ENCODE measurements at regions not wholly inside any gene's neighbourhood (a gene's known extent, or its start where the extent isn't known, plus 50 kb on each side); places are given as distances from the start of the nearest gene placed in this dataset.

DNA sequence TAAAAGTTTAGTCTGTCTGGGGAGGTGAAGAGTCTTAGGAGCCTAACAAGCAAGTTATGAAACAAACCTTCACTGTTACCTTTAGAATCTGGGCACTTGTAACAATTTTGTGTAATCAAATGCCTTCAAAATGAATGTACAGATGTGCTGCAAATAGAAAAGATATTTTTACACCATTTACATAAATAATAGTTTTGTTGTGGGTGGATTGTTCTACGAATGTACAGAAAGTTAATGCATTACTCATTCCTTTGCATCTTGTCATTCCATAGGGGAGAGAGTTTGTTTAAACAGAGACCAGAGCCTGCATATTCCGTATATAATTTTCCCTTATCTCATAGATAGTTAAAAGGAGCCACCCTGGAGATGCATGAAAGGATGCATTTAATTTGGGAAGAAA is 576.9 kb upstream of the SGCD start:
- TF ChIP-seq CTCF (conservative IDR thresholded peaks at IDR 0.05; ENCODE audit: low read depth, low read length) = no peak
- TF ChIP-seq CHD1 (IDR thresholded peaks at IDR 0.05; ENCODE audit: low read depth, low read length) = no peak
- TF ChIP-seq FOS (IDR thresholded peaks at IDR 0.05; ENCODE audit: low read depth, low read length) = no peak
- TF ChIP-seq RAD21 (IDR thresholded peaks at IDR 0.05; ENCODE audit: low read length) = no peak
- TF ChIP-seq, protein P1, sequence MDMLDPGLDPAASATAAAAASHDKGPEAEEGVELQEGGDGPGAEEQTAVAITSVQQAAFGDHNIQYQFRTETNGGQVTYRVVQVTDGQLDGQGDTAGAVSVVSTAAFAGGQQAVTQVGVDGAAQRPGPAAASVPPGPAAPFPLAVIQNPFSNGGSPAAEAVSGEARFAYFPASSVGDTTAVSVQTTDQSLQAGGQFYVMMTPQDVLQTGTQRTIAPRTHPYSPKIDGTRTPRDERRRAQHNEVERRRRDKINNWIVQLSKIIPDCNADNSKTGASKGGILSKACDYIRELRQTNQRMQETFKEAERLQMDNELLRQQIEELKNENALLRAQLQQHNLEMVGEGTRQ (IDR thresholded peaks at IDR 0.05; ENCODE audit: low read depth, low read length) = no peak
- TF ChIP-seq RFX5 (IDR thresholded peaks at IDR 0.05; ENCODE audit: low read depth, low read length) = no peak
- no peak for TF ChIP-seq BHLHE40 (IDR thresholded peaks at IDR 0.05; ENCODE audit: low read depth, low read length)
- TF ChIP-seq CEBPB (IDR thresholded peaks at IDR 0.05; ENCODE audit: low read depth, low read length) = no peak
- no peak for TF ChIP-seq SMC3 (IDR thresholded peaks at IDR 0.05; ENCODE audit: low read depth, low read length)
- TF ChIP-seq POLR2A (IDR thresholded peaks at IDR 0.05; ENCODE audit: low read depth, low read length) = no peak
- TF ChIP-seq RCOR1 (IDR thresholded peaks at IDR 0.05; ENCODE audit: insufficient replicate concordance, low read length) = no peak
- TF ChIP-seq NFE2L2 (IDR thresholded peaks at IDR 0.05; ENCODE audit: low read depth, low read length) = no peak
- TF ChIP-seq MXI1 (IDR thresholded peaks at IDR 0.05; ENCODE audit: borderline replicate concordance, low read depth, low read length) = no peak
- TF ChIP-seq, protein P2, sequence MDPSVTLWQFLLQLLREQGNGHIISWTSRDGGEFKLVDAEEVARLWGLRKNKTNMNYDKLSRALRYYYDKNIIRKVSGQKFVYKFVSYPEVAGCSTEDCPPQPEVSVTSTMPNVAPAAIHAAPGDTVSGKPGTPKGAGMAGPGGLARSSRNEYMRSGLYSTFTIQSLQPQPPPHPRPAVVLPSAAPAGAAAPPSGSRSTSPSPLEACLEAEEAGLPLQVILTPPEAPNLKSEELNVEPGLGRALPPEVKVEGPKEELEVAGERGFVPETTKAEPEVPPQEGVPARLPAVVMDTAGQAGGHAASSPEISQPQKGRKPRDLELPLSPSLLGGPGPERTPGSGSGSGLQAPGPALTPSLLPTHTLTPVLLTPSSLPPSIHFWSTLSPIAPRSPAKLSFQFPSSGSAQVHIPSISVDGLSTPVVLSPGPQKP (IDR thresholded peaks at IDR 0.05; ENCODE audit: borderline replicate concordance, low read depth, low read length) = no peak
